Uterus (tissue), 2 donors: ENCODE measurements at regions not wholly inside any gene's neighbourhood (a gene's known extent, or its start where the extent isn't known, plus 50 kb on each side); places are given as distances from the start of the nearest gene placed in this dataset.

Experiments
- CTCF ChIP-seq, 4 experiments: fragments of 200-600 bp in 2 of 4; fragments of 450-650 bp in 2 of 4; sonication (generic) in 2 of 4; IDR thresholded peaks; one replicate each; pipeline ENCODE4 v1.5.1; 2016 to 2019; ENCODE audit warnings: antibody characterized with exemption in 4 of 4, mild to moderate bottlenecking in 2 of 4, moderate library complexity in 1 of 4
- POLR2A ChIP-seq, 2 donors: fragments of 450-650 bp; IDR thresholded peaks; one replicate each; pipeline ENCODE4 v1.6.1; 2016; ENCODE audit warnings: antibody characterized with exemption in 2 of 2, mild to moderate bottlenecking in 1 of 2, moderate library complexity in 1 of 2

- no peak for TF ChIP-seq CTCF (IDR thresholded peaks at IDR 0.05)
- no peak for TF ChIP-seq POLR2A (IDR thresholded peaks at IDR 0.05)
Observed at GRCh38 chr6:26159357-26160273, 72.4 kb downstream of the HFE start.
